ENCODE measurements at regions not wholly inside any gene's neighbourhood (a gene's known extent, or its start where the extent isn't known, plus 50 kb on each side); places are given as distances from the start of the nearest gene placed in this dataset.
"Not testable (repeated sequence)": the region's sequence is repeated elsewhere in the genome, so short reads cannot be mapped to it uniquely, and the experiment has no call there.

- no peak for DNase-seq
Measured at GRCh38 chr10:109633846-109634245, 289.5 kb downstream of the XPNPEP1 start.

DNA sequence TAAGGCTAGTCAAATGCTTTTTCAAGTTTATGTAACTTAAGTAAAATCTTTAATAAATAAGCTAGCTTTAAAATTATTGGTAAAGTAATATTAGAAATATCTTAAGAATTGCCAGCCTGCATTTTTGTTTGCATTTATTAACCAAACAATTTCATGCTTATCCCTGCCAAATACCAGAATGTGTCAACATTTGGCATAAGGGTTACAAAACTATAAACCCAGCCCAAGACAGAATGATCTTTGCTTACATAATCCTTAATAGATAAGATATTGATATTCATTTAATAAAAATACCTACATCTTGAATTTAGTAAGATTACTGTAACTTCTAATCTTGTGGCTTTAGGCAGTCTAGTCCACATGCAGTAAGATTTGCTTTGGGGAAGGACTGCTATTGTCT is 290.3 kb downstream of the XPNPEP1 start:
- DNase-seq: not testable (repeated sequence)

DNA sequence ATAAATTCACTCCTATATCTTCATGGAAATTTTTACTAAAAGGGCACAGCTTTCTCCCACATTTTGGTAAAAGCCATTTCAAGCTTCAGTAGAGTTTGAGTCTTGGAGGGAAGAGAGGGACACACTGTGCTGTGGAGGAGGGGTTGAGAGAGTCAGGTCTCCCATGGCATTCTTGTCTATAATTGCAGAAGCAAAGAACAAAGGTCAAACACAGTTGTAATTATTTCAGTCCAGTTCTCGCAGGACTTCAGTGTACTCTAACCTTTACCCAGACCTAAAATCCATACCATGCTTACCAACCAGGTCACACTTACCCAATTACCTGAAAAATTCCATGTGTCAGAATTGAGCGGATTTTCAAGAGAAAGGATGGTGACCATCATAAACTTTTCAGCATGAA is 298.4 kb downstream of the XPNPEP1 start:
- no peak for DNase-seq

- DNase-seq: no peak
Measured at GRCh38 chr10:109622566-109622965, 300.7 kb downstream of the XPNPEP1 start.

- no peak for DNase-seq
Measured at GRCh38 chr10:109620396-109620795, 302.9 kb downstream of the XPNPEP1 start.

- no peak for DNase-seq
Measured at GRCh38 chr10:109619914-109620313, 303.4 kb downstream of the XPNPEP1 start.

- DNase-seq: no peak
Measured at GRCh38 chr10:109618748-109619147, 304.6 kb downstream of the XPNPEP1 start.

- no peak for DNase-seq
Measured at GRCh38 chr10:109618301-109618700, 305.0 kb downstream of the XPNPEP1 start.

- no peak for DNase-seq
Measured at GRCh38 chr10:109616359-109616980, 306.8 kb downstream of the XPNPEP1 start.

DNA sequence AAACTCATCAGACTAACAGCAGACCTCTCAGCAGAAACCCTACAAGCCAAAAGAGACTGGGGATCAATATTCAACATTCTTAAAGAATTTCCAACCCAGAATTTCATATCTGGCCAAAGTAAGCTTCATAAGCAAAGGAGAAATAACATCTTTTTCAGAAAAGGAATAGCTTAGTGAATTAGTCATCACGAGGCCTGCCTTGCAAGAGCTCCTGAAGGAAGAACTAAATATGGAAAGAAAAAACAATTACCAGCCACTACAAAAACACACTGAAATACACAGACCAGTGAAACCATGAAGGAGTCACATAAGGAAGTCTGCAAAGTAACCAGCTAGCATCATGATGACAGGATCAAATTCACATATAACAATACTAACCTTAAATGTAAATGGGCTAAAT is 328.0 kb downstream of the XPNPEP1 start:
- not testable (repeated sequence) for DNase-seq

- DNase-seq: no peak
Measured at GRCh38 chr10:109593682-109594081, 329.6 kb downstream of the XPNPEP1 start.

- no peak for DNase-seq
Measured at GRCh38 chr10:109592391-109592790, 330.9 kb downstream of the XPNPEP1 start.

GRCh38 chr10:109591601-109592000 is 331.7 kb downstream of the XPNPEP1 start:
- no peak for DNase-seq

DNA sequence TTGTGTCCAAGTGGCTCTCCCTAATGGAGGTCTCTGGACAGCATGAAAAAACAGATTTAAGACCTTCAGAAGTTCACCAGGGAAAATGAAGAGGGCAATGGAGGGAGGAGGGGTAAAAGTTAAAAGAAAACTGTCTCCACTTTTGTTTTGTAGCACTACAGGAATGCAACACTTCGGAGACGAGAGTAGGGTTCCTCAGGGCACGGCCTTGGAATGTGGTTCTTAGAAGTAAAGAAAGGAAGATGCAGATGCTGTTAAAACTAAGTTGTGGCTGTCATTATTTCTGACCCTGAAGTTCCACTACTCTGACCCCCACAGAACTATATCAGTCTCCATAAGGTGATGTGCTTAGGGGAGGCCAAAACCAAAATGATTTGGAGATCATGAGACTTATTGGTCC is 335.1 kb downstream of the XPNPEP1 start:
- no peak for DNase-seq

DNA sequence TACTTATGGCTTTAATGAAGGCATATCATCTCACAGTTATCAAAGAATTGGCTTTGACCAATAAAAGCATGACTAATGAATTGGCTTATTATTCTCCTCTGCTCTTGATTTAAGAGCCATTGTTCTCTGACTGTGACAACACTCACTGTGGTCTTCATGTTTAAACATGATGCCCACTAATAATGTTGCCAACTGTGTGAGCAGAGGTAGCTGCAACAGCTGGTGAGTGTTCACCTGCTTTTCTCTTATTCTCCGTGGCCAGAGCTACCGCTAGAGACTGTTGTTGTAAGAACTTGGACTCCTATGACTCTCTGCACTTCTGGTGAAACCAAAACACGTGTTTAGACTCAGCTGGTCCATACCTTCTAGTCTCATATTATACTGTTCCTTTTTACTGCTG is 335.9 kb downstream of the XPNPEP1 start:
- no peak for DNase-seq

DNA sequence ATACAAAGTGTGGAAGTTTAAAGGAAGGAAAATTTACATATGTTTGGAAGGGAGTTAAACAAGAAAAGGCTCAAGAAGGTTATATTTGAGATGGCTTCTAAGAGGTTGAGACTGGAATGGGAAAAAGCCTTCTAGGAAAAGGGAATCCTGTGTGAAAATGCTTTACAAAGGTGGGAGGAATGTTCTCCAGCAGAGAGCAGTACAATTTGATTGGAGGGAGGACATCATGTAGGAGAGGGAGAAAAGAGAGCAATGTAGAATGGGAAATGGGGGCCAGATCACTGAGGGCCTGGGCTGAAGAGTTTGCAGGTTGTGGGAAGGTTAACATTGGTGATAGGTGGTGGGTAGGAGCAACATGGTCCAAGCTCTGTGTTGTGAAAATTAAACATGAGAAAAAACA is 366.9 kb downstream of the XPNPEP1 start:
- no peak for DNase-seq

DNA sequence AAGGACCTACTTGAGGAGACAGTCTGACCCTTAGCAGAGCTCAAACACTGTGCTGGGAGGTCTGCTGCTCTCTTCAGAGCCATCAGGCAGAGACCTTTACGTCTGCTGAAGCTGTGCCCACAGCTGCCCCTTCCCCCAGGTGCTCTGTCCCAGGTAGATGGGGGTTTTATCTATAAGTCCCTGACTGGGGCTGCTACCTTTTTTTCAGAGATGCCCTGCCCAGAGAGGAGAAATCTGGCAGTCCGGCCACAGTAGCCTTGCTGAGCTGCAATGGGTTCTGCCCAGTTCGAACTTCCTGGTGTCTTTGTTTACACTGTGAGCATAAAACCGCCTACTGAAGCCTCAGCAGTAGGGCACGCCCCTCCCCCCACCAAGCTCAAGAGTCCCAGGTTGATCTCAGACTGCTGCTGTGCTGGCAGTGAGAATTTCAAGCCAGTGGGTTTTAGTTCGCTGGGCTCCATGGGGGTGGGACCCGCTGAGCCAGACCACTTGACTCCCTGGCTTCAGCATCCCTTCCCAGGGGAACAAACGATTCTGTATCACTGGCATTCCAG is 381.2 kb downstream of the XPNPEP1 start:
- not testable (repeated sequence) for DNase-seq

GRCh38 chr10:109534193-109534592 is 389.1 kb downstream of the XPNPEP1 start:
- no peak for DNase-seq

- no peak for DNase-seq
Measured at GRCh38 chr10:109529258-109529657, 394.1 kb downstream of the XPNPEP1 start.

DNA sequence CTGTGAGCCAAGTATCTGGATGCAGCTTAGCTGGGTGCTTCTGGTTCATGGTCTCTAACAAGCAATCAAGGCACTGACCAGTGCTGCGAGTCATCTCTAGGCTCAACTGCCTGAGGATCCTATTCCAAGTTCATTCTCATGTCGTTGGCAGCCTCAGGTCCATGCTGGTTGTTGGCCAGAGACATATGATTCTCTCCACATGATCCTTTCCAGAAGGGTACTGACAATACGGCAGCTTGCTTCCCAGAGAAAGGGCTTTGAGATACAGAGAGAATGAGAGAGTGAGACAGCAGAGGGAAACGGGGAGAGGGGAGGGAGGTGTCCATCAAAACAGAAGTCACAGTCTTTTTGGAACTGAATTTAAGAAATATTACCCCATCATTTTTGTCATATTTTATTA is 405.6 kb downstream of the XPNPEP1 start:
- DNase-seq: no peak

- DNase-seq: no peak
Measured at GRCh38 chr10:109504401-109504800, 418.9 kb downstream of the XPNPEP1 start.

DNA sequence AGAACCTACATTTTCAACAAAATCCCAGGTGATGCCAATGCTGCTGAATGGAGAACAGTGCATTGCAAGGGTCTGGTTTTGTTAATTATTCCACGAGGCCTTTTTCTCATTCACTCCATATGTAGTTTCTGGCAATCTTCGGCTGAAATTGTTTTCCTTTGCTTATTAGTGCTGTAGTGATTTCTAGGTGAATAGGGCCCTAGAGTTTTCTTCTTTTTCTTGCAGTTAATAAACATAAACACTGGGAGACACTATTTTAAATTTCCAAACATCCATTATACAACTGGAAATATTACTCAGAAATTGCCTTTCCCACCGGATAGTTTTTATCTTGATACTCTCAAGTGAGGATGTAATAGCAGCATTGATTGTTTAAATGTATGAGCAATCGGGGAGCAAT is 435.6 kb downstream of the XPNPEP1 start:
- DNase-seq: no peak

DNA sequence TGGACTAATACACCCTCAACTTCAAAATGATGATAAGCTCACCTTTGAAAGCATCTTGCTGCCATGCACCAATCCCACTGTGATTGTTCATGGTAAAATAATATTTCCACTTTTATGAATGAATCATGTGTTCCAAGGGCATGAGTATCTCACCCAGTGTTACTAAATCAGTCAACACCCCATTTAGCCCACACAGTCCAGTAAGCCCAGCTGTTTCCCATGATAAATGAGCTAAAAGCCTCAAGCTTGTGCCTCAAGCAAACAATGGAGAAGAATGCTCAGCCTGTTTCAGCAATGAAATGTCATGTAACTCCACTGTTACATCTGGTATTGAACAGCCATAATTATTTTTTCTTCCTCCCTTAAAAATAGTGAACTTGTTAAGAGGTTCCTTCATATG is 442.5 kb downstream of the XPNPEP1 start:
- no peak for DNase-seq

DNA sequence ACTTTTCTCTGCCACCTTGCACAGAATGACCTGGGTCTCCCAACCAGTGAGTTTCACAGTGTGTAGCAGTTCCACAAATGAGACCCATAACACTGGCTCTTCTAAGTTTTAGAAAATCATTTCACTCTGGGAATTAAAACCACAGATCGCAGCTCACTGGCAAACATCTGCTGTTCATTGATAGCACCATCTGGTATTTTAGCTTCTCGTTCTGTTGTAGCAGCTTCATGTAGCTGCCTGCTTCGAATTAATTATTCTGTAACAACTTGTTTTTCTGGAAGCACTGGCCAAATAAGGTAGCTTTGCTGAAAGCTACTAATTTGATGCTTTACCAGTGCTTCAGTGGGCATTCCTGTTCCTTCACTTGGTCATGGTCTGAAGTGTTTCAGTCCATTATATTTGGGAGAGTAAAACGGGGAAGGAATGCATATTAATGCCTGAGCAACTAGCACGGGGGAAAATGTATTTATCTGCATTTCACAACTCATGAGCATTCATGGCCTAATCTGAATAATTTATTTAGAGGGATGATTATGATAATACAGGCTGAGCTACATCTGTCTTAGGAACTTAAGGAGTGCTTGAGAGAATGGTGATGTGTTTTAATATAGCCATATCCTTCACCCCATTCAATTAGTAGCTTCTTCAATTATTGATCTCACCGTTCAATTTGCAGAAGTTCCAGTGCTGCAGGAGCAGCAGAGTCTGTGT is 447.4 kb downstream of the XPNPEP1 start:
- DNase-seq: no peak

DNA sequence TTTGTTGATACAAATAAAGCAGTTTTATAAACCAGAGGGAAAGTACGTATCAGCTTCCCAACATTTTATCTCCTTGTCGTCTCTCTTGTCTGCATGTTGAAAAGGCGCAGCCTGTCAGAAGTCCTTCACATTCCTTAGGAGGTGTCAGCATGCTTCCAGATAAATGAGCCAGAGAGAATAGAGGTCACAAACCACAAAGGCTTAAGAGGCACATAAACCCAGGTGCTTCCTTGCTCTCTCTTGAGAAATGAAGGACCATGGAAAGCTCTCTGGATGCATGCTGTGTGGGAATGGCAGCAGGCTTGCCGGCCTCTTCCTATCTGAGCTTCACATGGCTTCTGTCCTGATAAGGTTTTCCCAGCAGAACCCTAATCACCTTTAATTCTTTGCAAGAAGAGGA is 448.5 kb downstream of the XPNPEP1 start:
- DNase-seq: no peak

Data from NCI-H446 treated with DMSO at 0.1 percent for 48 hours (cell line).